ENCODE measurements at regions not wholly inside any gene's neighbourhood (a gene's known extent, or its start where the extent isn't known, plus 50 kb on each side); places are given as distances from the start of the nearest gene placed in this dataset.

- Histone ChIP-seq H3K4me2 (ENCODE audit: low read length) (no peak overlapping the region), H3K27me3 (ENCODE audit: insufficient read depth, low read length, poor library complexity) (no peaks in the 10 kb centered on the region), H3K79me2 (ENCODE audit: control insufficient read depth, insufficient read depth, low read length) (no peaks in the 10 kb centered on the region), H2BK5ac (ENCODE audit: low read length) (no peak overlapping the region), H3K9ac (ENCODE audit: low read length) (no peak overlapping the region), H3K27ac (ENCODE audit: low read depth, low read length) (no peak overlapping the region), H3K4me1 (ENCODE audit: control insufficient read depth, low read depth, low read length) (no peaks in the 10 kb centered on the region), H4K5ac (ENCODE audit: low read length) (no peak overlapping the region), H3K79me1 (ENCODE audit: low read length) (no peaks in the 10 kb centered on the region), H3K18ac (ENCODE audit: low read length) (no peak overlapping the region), H3K4ac (ENCODE audit: low read depth, low read length) (no peak overlapping the region), H3K56ac (ENCODE audit: low read length) (no peak overlapping the region), H3K23ac (ENCODE audit: low read length) (no peak overlapping the region), H2BK15ac (replicated peaks; ENCODE audit: low read depth) (no peak overlapping the region), H2BK120ac (ENCODE audit: low read depth, low read length) (no peak overlapping the region), H2AK5ac (ENCODE audit: low read length) (no peak overlapping the region), H4K8ac (ENCODE audit: low read depth, low read length) (no peak overlapping the region), H3K36me3 (ENCODE audit: control insufficient read depth, insufficient read depth, low read length) (no peaks in the 10 kb centered on the region), H3K4me3 (ENCODE audit: low read length) (no peak overlapping the region)
- no CpG with 5 or more reads among the region's 1 CpG for WGBS (ENCODE audit: extremely low coverage, insufficient coverage, low lambda C conversion rate)
- no peak for DNase-seq
Measured at GRCh38 chr2:9736021-9736420, 105.2 kb upstream of the YWHAQ start.

GRCh38 chr2:9737053-9737875, 106.0 kb upstream of the TAF1B start:
- H3K9ac ChIP-seq (ENCODE audit: low read length), result no peak overlapping the region
- H3K79me1 ChIP-seq (ENCODE audit: low read length), result no peaks in the 10 kb centered on the region
- no peak overlapping the region for H3K27ac ChIP-seq (ENCODE audit: low read depth, low read length)
- no peak overlapping the region for H3K18ac ChIP-seq (ENCODE audit: low read length)
- no peak overlapping the region for H3K4me3 ChIP-seq (ENCODE audit: low read length)
- H3K23ac ChIP-seq (ENCODE audit: low read length), result no peak overlapping the region
- H4K8ac ChIP-seq (ENCODE audit: low read depth, low read length), result no peak overlapping the region
- H3K36me3 ChIP-seq (ENCODE audit: control insufficient read depth, insufficient read depth, low read length), result no peaks in the 10 kb centered on the region
- DNase-seq, result peak; percentile 75
- H3K27me3 ChIP-seq (ENCODE audit: insufficient read depth, low read length, poor library complexity), result no peaks in the 10 kb centered on the region
- no peak overlapping the region for H2BK5ac ChIP-seq (ENCODE audit: low read length)
- no peak overlapping the region for H3K56ac ChIP-seq (ENCODE audit: low read length)
- H3K4me2 ChIP-seq (ENCODE audit: low read length), result no peak overlapping the region
- no peak overlapping the region for H2BK120ac ChIP-seq (ENCODE audit: low read depth, low read length)
- H3K79me2 ChIP-seq (ENCODE audit: control insufficient read depth, insufficient read depth, low read length), result no peaks in the 10 kb centered on the region
- no CpG with 5 or more reads among the region's 9 CpGs for WGBS (ENCODE audit: extremely low coverage, insufficient coverage, low lambda C conversion rate)
- no peak overlapping the region for H3K4ac ChIP-seq (ENCODE audit: low read depth, low read length)
- H3K4me1 ChIP-seq (ENCODE audit: control insufficient read depth, low read depth, low read length), result no peaks in the 10 kb centered on the region
- no peak overlapping the region for H4K5ac ChIP-seq (ENCODE audit: low read length)
- H2BK15ac ChIP-seq (replicated peaks; ENCODE audit: low read depth), result no peak overlapping the region
- no peak overlapping the region for H2AK5ac ChIP-seq (ENCODE audit: low read length)

GRCh38 chr2:9738062-9738461, 105.2 kb upstream of the TAF1B start:
- H3K36me3 ChIP-seq (ENCODE audit: control insufficient read depth, insufficient read depth, low read length), result no peaks in the 10 kb centered on the region
- no peaks in the 10 kb centered on the region for H3K79me1 ChIP-seq (ENCODE audit: low read length)
- H3K23ac ChIP-seq (ENCODE audit: low read length), result no peak overlapping the region
- no peak overlapping the region for H2AK5ac ChIP-seq (ENCODE audit: low read length)
- no CpG with 5 or more reads among the region's 5 CpGs for WGBS (ENCODE audit: extremely low coverage, insufficient coverage, low lambda C conversion rate)
- no peak overlapping the region for H3K27ac ChIP-seq (ENCODE audit: low read depth, low read length)
- H2BK120ac ChIP-seq (ENCODE audit: low read depth, low read length), result no peak overlapping the region
- H2BK5ac ChIP-seq (ENCODE audit: low read length), result no peak overlapping the region
- H3K27me3 ChIP-seq (ENCODE audit: insufficient read depth, low read length, poor library complexity), result no peaks in the 10 kb centered on the region
- H4K8ac ChIP-seq (ENCODE audit: low read depth, low read length), result no peak overlapping the region
- H2BK15ac ChIP-seq (replicated peaks; ENCODE audit: low read depth), result no peak overlapping the region
- H3K4me3 ChIP-seq (ENCODE audit: low read length), result no peak overlapping the region
- no peak overlapping the region for H3K18ac ChIP-seq (ENCODE audit: low read length)
- no peak overlapping the region for H3K4ac ChIP-seq (ENCODE audit: low read depth, low read length)
- no peak overlapping the region for H3K9ac ChIP-seq (ENCODE audit: low read length)
- no peak overlapping the region for H3K4me2 ChIP-seq (ENCODE audit: low read length)
- H3K79me2 ChIP-seq (ENCODE audit: control insufficient read depth, insufficient read depth, low read length), result no peaks in the 10 kb centered on the region
- H4K5ac ChIP-seq (ENCODE audit: low read length), result no peak overlapping the region
- DNase-seq, result no peak
- H3K56ac ChIP-seq (ENCODE audit: low read length), result no peak overlapping the region
- H3K4me1 ChIP-seq (ENCODE audit: control insufficient read depth, low read depth, low read length), result no peaks in the 10 kb centered on the region

GRCh38 chr2:9738535-9739496, 104.5 kb upstream of the TAF1B start:
- Histone ChIP-seq H3K23ac (ENCODE audit: low read length) (no peak overlapping the region), H3K4me1 (ENCODE audit: control insufficient read depth, low read depth, low read length) (no peaks in the 10 kb centered on the region), H2AK5ac (ENCODE audit: low read length) (no peak overlapping the region), H3K27ac (ENCODE audit: low read depth, low read length) (no peak overlapping the region), H3K9ac (ENCODE audit: low read length) (no peak overlapping the region), H3K4me3 (ENCODE audit: low read length) (no peak overlapping the region), H3K27me3 (ENCODE audit: insufficient read depth, low read length, poor library complexity) (no peaks in the 10 kb centered on the region), H2BK120ac (ENCODE audit: low read depth, low read length) (no peak overlapping the region), H3K36me3 (ENCODE audit: control insufficient read depth, insufficient read depth, low read length) (no peaks in the 10 kb centered on the region), H3K79me2 (ENCODE audit: control insufficient read depth, insufficient read depth, low read length) (no peaks in the 10 kb centered on the region), H4K8ac (ENCODE audit: low read depth, low read length) (no peak overlapping the region), H3K18ac (ENCODE audit: low read length) (no peak overlapping the region), H3K79me1 (ENCODE audit: low read length) (no peaks in the 10 kb centered on the region), H3K4ac (ENCODE audit: low read depth, low read length) (no peak overlapping the region), H4K5ac (ENCODE audit: low read length) (no peak overlapping the region), H2BK5ac (ENCODE audit: low read length) (no peak overlapping the region), H2BK15ac (replicated peaks; ENCODE audit: low read depth) (no peak overlapping the region), H3K4me2 (ENCODE audit: low read length) (no peak overlapping the region), H3K56ac (ENCODE audit: low read length) (no peak overlapping the region)
- no peak for DNase-seq
- WGBS (ENCODE audit: extremely low coverage, insufficient coverage, low lambda C conversion rate), result no CpG with 5 or more reads among the region's 23 CpGs

- no peaks in the 10 kb centered on the region for H3K79me1 ChIP-seq (ENCODE audit: low read length)
- no CpG with 5 or more reads among the region's 23 CpGs for WGBS (ENCODE audit: extremely low coverage, insufficient coverage, low lambda C conversion rate)
- no peak overlapping the region for H4K8ac ChIP-seq (ENCODE audit: low read depth, low read length)
Measured at GRCh38 chr2:9739531-9739964, 103.7 kb upstream of the TAF1B start.

More at GRCh38 chr2:9739531-9739964, 103.7 kb upstream of the TAF1B start:
- H3K36me3 ChIP-seq (ENCODE audit: control insufficient read depth, insufficient read depth, low read length), result no peaks in the 10 kb centered on the region
- no peaks in the 10 kb centered on the region for H3K27me3 ChIP-seq (ENCODE audit: insufficient read depth, low read length, poor library complexity)
- H3K56ac ChIP-seq (ENCODE audit: low read length), result no peak overlapping the region
- no peak overlapping the region for H3K4me2 ChIP-seq (ENCODE audit: low read length)
- no peak overlapping the region for H2BK15ac ChIP-seq (replicated peaks; ENCODE audit: low read depth)
- H2BK5ac ChIP-seq (ENCODE audit: low read length), result no peak overlapping the region
- no peaks in the 10 kb centered on the region for H3K79me2 ChIP-seq (ENCODE audit: control insufficient read depth, insufficient read depth, low read length)
- no peak overlapping the region for H3K27ac ChIP-seq (ENCODE audit: low read depth, low read length)
- H3K23ac ChIP-seq (ENCODE audit: low read length), result no peak overlapping the region
- H3K4me1 ChIP-seq (ENCODE audit: control insufficient read depth, low read depth, low read length), result no peaks in the 10 kb centered on the region
- H4K5ac ChIP-seq (ENCODE audit: low read length), result no peak overlapping the region
- H2BK120ac ChIP-seq (ENCODE audit: low read depth, low read length), result no peak overlapping the region
- H3K9ac ChIP-seq (ENCODE audit: low read length), result no peak overlapping the region
- no peak overlapping the region for H3K4me3 ChIP-seq (ENCODE audit: low read length)
- no peak overlapping the region for H3K4ac ChIP-seq (ENCODE audit: low read depth, low read length)
- DNase-seq, result no peak
- H3K18ac ChIP-seq (ENCODE audit: low read length), result no peak overlapping the region
- H2AK5ac ChIP-seq (ENCODE audit: low read length), result no peak overlapping the region

All from mesendoderm (in vitro differentiated cells).